Activated B cell treated with CpG ODN at 0.5 μM for 24 hours (primary cell): ENCODE measurements at regions not wholly inside any gene's neighbourhood (a gene's known extent, or its start where the extent isn't known, plus 50 kb on each side); places are given as distances from the start of the nearest gene placed in this dataset.

ENCODE experiments used
- ATAC-seq: fragments of 200-7000 bp; cut with Tn5 transposase; one replicate; pipeline ENCODE4 v1.10.0; 2021; ENCODE audit warnings: low read depth, mild to moderate bottlenecking, moderate library complexity
- CTCF ChIA-PET: fragments of 350-600 bp; sonication (Branson Sonifier 250); formaldehyde crosslinking; loops from one replicate; lab custom pipeline; 2021; ENCODE audit warnings: antibody characterized with exemption; lab: Charles Lee
- POLR2A ChIA-PET: fragments of 350-600 bp; sonication (Branson Sonifier 250); formaldehyde crosslinking; loops from one replicate; lab custom pipeline; 2021; ENCODE audit warnings: antibody characterized with exemption; lab: Charles Lee
- DNase-seq: peaks from one replicate; pipeline ENCODE4 v3.0.0; 2022
- H3K27ac Mint-ChIP-seq: one replicate; pipeline ENCODE4 v1.8.0; 2020; ENCODE audit warnings: mixed read lengths
- H3K27me3 Mint-ChIP-seq: one replicate; pipeline ENCODE4 v1.8.0; 2021; ENCODE audit warnings: mixed read lengths
- H3K36me3 Mint-ChIP-seq: one replicate; pipeline ENCODE4 v1.8.0; 2021; ENCODE audit warnings: low read depth, mixed read lengths
- H3K4me1 Mint-ChIP-seq: one replicate; pipeline ENCODE4 v1.8.0; 2021; ENCODE audit warnings: mixed read lengths
- H3K4me3 Mint-ChIP-seq: one replicate; pipeline ENCODE4 v1.8.0; 2020; ENCODE audit warnings: mild to moderate bottlenecking, mixed read lengths
- H3K9me3 Mint-ChIP-seq: one replicate; pipeline ENCODE4 v1.8.0; 2020; ENCODE audit warnings: mixed read lengths
- intact Hi-C: fragments of 100-400 bp; cut with micrococcal nuclease; formaldehyde crosslinking; loops from one replicate; pipeline ENCODE4 v1.15.1; 2024
- TF ChIP-seq, protein P1 (sequence below): fragments of 200-600 bp; IDR thresholded peaks from one replicate; pipeline ENCODE4 v1.8.0; 2022; ENCODE audit warnings: antibody characterized with exemption, mild to moderate bottlenecking

DNA sequence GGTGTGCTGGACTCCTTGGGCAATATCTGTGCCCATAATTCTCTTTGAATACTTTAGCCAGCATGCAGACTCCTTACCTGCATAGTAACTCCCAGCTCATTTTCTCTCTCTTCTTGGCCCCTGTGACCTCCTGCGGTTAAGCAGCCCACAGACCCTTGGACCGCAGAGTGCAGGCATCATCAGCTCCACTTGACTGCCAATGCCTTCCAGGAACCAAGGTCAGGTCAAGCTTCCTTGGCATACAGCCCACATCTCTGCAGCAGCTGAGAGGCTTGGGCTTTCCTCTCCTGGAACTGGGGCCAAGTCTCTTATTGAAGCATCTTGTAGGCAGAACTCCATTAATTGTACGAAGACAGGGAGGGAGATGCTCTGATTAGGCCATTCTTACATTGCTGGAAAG, 130.1 kb upstream of the PIEZO2 start:
- Mint-ChIP-seq H3K27me3 (no peaks in the 10 kb centered on the region), H3K27ac (no peak overlapping the region), H3K4me3 (no peak overlapping the region), H3K4me1 (no peaks in the 10 kb centered on the region), H3K9me3 (no peaks in the 10 kb centered on the region), H3K36me3 (no peaks in the 10 kb centered on the region)
- intact Hi-C loops, result no loop called here
- CTCF ChIA-PET, result no interaction called here
- TF ChIP-seq, protein P1, sequence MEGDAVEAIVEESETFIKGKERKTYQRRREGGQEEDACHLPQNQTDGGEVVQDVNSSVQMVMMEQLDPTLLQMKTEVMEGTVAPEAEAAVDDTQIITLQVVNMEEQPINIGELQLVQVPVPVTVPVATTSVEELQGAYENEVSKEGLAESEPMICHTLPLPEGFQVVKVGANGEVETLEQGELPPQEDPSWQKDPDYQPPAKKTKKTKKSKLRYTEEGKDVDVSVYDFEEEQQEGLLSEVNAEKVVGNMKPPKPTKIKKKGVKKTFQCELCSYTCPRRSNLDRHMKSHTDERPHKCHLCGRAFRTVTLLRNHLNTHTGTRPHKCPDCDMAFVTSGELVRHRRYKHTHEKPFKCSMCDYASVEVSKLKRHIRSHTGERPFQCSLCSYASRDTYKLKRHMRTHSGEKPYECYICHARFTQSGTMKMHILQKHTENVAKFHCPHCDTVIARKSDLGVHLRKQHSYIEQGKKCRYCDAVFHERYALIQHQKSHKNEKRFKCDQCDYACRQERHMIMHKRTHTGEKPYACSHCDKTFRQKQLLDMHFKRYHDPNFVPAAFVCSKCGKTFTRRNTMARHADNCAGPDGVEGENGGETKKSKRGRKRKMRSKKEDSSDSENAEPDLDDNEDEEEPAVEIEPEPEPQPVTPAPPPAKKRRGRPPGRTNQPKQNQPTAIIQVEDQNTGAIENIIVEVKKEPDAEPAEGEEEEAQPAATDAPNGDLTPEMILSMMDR, result no peak
- ATAC-seq, result no peak
- POLR2A ChIA-PET, result no interaction called here
- DNase-seq, result no peak

GRCh38 chr18:11276678-11277077, 127.3 kb upstream of the PIEZO2 start:
- intact Hi-C loops, result no loop called here
- no peak overlapping the region for H3K4me3 Mint-ChIP-seq
- H3K36me3 Mint-ChIP-seq, result no peaks in the 10 kb centered on the region
- TF ChIP-seq, protein P1, result no peak
- ChIA-PET POLR2A (no interaction called here), CTCF (no interaction called here)
- no peaks in the 10 kb centered on the region for H3K9me3 Mint-ChIP-seq
- no peak overlapping the region for H3K27ac Mint-ChIP-seq
- no peaks in the 10 kb centered on the region for H3K4me1 Mint-ChIP-seq
- no peak for ATAC-seq
- no peaks in the 10 kb centered on the region for H3K27me3 Mint-ChIP-seq
- no peak for DNase-seq

DNA sequence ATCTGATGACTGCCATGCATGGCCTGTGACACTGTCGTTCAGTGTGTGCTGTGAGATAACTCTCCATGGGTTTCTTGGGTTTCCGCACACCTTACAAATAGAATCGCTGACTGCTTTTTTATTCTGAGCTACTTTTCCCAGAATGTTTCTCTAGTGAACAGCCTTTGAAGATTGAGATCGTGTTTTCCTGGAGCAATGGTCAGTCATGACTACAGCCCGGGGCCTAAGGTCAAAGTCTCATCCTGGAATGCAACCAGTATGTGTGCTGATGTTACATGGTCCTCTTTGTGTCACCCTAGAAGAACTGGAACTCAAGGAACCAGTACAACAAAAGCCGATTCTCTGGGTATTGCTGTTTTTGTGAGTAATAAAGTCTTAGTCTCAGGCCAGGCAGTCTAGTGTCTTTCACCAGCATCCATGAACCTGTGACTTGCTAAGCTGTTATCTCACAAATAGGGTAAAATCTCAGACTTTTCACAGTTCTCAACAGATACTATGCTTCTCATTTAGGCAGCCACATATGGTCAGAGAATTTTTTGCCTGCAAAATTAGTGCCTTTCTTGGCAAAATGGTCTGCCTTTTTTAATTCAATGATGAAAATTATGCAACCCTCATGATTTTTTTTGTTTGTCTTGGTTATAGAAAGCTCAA, 124.9 kb upstream of the PIEZO2 start:
- Mint-ChIP-seq H3K9me3 (no peaks in the 10 kb centered on the region), H3K27me3 (no peaks in the 10 kb centered on the region), H3K4me3 (no peak overlapping the region), H3K4me1 (no peaks in the 10 kb centered on the region), H3K27ac (no peak overlapping the region), H3K36me3 (no peaks in the 10 kb centered on the region)
- TF ChIP-seq, protein P1, result no peak
- DNase-seq (no peak), ATAC-seq (no peak)
- ChIA-PET POLR2A (no interaction called here), CTCF (no interaction called here)
- intact Hi-C loops, result no loop called here

DNA sequence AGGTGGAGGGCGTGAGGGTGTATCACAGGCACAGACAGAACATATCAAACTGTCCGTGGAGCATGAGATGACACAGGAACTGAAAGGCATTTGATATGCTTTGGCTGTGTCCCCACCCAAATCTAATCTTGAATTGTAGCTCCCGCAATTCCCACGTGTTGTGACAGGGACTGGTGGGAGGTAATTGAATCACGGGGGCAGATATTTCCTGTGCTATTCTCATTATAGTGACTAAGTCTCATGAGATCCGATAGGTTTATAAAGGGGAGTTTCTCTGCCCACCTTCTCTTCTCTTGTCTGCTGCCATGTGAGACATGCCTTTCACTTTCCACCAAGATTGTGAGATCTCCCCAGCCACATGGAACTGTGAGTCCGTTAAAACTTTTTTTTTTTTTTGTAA, 123.1 kb upstream of the PIEZO2 start:
- POLR2A ChIA-PET, result no interaction called here
- intact Hi-C loops, result no loop called here
- TF ChIP-seq, protein P1, result no peak
- Mint-ChIP-seq H3K4me3 (no peak overlapping the region), H3K4me1 (no peaks in the 10 kb centered on the region), H3K36me3 (no peaks in the 10 kb centered on the region), H3K27me3 (no peaks in the 10 kb centered on the region), H3K27ac (no peak overlapping the region), H3K9me3 (no peaks in the 10 kb centered on the region)
- CTCF ChIA-PET, result no interaction called here
- no peak for ATAC-seq
- DNase-seq, result no peak

- intact Hi-C loops, result no loop called here
- no peak for ATAC-seq
- Mint-ChIP-seq H3K4me3 (no peak overlapping the region), H3K9me3 (no peaks in the 10 kb centered on the region), H3K36me3 (no peaks in the 10 kb centered on the region), H3K27ac (no peak overlapping the region), H3K4me1 (no peaks in the 10 kb centered on the region), H3K27me3 (no peaks in the 10 kb centered on the region)
- no peak for DNase-seq
- POLR2A ChIA-PET, result no interaction called here
- TF ChIP-seq, protein P1, result no peak
- CTCF ChIA-PET, result no interaction called here
Measured at GRCh38 chr18:11271954-11272353, 122.6 kb upstream of the PIEZO2 start.
